22Rv1 (cell line): ENCODE measurements at regions not wholly inside any gene's neighbourhood (a gene's known extent, or its start where the extent isn't known, plus 50 kb on each side); places are given as distances from the start of the nearest gene placed in this dataset.

Source experiments
- H3K27ac ChIP-seq: fragments of 450-650 bp; 2 replicates; pipeline ENCODE4 v1.5.1; 2017
- ZFX ChIP-seq: fragments of 450-650 bp; IDR thresholded peaks from 2 replicates; pipeline ENCODE4 v1.6.1; 2017; ENCODE audit warnings: antibody characterized with exemption, borderline replicate concordance
- TF ChIP-seq, protein P1 (sequence below): fragments of 450-650 bp; IDR thresholded peaks from 2 replicates; pipeline ENCODE4 v1.5.1; 2017; ENCODE audit warnings: mild to moderate bottlenecking

DNA sequence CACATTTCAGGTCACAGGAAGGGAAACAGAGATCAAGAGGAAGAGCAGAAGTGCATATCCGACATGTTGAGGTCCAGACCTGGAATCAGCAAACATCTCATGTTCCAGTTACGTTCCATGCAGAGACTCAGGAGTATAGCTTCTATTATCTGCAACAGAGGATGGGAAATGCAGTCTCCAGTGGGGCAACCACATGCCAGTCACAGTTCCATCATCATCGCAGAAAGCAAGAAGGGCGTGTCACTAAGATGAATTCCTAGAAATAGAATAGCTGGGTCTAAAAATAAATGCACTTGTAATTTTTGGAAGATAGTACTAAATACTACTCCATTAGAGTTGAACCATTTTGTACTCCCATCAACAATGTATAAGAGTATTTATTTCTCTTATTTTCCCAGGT lies 133.2 kb upstream of the MDFIC start:
- no peak overlapping the region for H3K27ac ChIP-seq
- TF ChIP-seq ZFX, result no peak
- TF ChIP-seq, protein P1, sequence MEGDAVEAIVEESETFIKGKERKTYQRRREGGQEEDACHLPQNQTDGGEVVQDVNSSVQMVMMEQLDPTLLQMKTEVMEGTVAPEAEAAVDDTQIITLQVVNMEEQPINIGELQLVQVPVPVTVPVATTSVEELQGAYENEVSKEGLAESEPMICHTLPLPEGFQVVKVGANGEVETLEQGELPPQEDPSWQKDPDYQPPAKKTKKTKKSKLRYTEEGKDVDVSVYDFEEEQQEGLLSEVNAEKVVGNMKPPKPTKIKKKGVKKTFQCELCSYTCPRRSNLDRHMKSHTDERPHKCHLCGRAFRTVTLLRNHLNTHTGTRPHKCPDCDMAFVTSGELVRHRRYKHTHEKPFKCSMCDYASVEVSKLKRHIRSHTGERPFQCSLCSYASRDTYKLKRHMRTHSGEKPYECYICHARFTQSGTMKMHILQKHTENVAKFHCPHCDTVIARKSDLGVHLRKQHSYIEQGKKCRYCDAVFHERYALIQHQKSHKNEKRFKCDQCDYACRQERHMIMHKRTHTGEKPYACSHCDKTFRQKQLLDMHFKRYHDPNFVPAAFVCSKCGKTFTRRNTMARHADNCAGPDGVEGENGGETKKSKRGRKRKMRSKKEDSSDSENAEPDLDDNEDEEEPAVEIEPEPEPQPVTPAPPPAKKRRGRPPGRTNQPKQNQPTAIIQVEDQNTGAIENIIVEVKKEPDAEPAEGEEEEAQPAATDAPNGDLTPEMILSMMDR, result no peak

DNA sequence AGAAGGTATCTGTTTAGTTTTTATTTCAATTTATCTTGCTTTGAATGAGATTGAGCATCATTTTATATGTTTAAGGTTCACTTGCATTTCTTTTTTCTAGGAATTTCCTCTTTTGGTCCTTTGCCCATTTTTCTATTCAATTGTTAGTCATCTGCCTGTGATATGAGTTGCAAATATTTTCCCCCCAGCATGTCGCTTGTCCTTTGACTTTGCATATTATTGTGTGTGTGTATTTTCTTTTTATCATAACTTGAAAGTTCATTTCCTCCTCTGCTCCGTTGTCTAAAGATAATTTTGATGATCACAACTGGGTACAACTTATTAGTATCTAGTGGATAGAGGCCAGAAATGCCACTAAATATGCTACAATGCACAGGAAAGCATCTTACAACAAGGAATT lies 132.7 kb upstream of the MDFIC start:
- H3K27ac ChIP-seq, result no peak overlapping the region
- TF ChIP-seq, protein P1, result no peak
- no peak for TF ChIP-seq ZFX

DNA sequence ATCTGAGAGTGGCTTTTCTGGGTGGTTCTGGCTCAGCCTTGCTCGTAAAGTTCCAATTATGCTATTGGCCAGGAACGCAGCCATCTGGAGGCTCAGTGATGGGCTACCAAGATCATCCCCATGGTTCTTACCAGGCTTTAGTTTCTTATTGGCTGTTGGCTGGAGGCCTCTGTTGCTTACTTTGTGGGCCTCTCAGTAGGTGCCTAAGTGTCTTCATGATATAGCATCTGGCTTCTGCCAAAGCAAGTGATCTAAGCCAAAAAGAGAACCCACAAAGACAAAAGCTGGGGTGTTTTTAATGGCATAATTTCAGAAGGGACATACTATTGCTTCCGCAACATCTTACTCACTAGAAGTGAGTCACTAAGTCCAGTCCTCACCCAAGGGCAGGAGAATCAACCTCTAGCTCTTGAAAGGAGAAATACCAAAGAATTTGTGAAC lies 132.0 kb upstream of the MDFIC start:
- no peak overlapping the region for H3K27ac ChIP-seq
- no peak for TF ChIP-seq ZFX
- TF ChIP-seq, protein P1, result no peak

DNA sequence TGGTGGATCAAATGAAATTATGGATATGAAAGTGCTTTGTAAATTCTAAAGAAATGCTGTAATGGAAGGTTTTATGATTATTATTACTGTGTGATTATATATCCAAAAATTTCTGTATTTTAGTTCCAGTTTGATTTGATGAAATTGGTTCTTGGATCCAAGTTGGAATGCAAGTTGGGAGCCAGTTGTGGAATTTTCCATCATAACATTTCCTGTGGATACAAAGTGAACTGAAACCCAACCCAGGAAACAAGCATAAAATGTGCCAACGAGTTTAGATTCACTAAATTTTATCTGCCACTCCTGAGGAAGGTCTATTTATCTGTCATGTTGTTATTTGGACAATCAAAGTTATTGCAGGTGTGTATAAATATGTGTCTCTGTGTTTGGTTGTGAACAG lies 131.4 kb upstream of the MDFIC start:
- H3K27ac ChIP-seq, result no peak overlapping the region
- no peak for TF ChIP-seq ZFX
- TF ChIP-seq, protein P1, result no peak

DNA sequence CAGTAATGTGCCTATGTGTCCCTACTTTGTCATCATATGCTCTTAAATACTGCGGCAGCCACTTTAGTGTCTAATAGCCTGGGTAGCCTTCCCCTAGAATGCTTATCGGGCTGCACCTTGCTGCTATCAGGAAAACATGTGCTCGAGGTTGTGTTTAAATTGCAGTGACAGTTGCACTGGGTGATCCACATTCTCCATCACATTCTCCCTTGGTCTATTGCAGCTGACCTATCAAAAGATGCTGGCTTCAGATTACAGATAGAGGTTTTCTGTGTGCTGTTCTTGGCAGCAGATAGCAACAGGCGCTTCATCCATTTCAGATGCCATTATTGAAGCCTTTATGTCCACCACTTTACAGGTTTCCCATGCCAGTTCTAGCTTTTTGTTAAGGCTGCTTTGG lies 130.1 kb upstream of the MDFIC start:
- TF ChIP-seq ZFX, result no peak
- TF ChIP-seq, protein P1, result no peak

DNA sequence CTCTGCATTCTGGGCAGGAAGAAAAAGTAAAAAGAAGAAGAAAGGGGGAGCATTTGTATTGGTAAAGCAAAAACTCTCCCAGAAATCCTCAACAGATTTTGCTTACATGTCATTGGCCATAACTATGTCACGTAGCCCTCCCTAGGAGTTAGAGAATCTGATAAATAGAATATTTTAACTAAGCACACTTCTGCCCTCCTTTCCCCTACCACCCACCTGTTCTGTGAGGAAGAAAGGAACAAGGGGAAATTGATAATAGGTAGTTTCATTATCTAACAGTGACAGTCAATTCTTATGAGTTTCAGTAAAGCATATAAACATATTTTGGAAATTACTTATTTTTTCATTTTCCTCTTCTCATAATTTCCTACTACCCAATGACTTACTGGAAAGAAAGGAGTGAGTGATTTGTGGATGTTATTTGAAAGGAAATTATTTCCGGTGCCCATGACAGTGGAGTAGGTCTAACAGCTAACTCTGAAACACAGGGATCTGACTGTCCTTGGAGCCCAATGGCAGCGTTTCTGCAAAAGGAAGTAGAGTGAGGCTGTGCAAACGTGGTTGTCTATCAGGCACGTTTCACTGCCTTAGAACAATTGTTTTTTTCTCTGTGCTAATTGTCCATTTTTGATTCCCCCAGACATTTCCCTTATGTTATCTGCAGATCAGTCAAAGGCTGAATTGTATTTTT lies 128.6 kb upstream of the MDFIC start:
- TF ChIP-seq, protein P1, result no peak
- no peak for TF ChIP-seq ZFX
- no peak overlapping the region for H3K27ac ChIP-seq

More for the DNA sequence above, 130.1 kb upstream of the MDFIC start:
- no peak overlapping the region for H3K27ac ChIP-seq

DNA sequence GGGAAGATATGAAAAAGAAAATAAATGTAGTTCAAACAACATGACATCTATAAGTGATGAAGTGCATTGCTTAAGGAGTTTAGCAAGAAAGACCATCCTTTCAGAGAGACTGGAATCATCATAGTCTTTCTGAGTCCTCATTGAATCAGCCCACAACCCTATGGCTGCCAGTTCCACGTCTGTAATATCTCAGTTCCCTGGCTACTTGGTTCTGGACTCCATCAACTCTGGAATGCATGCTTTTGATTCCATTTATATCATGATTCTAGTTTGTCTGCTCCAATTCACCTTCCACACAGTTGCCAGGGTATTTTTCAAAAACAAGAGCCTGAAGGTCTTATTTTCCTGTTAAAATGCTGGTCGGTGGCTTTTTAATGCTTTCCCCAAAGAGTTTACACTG lies 126.4 kb upstream of the MDFIC start:
- no peak overlapping the region for H3K27ac ChIP-seq
- TF ChIP-seq ZFX, result no peak
- TF ChIP-seq, protein P1, result no peak
